Trophoblast cell (in vitro differentiated cells and primary cell): ENCODE measurements at regions not wholly inside any gene's neighbourhood (a gene's known extent, or its start where the extent isn't known, plus 50 kb on each side); places are given as distances from the start of the nearest gene placed in this dataset.

ENCODE experiments used
- DNase-seq, 2 donors: peaks; one replicate each; pipeline ENCODE4 v3.0.0-alpha.2; 2016
- H2AFZ ChIP-seq: 2 replicates; pipeline ENCODE4 v1.6.1; 2013; ENCODE audit warnings: low read length, moderate library complexity, mild to moderate bottlenecking; ENCODE audit not compliant: insufficient read depth, poor library complexity
- H2AK5ac ChIP-seq: 2 replicates; pipeline ENCODE4 v1.6.1; 2013; ENCODE audit warnings: mild to moderate bottlenecking, low read length
- H2BK120ac ChIP-seq: 2 replicates; pipeline ENCODE4 v1.6.1; 2013; ENCODE audit warnings: low read length, mild to moderate bottlenecking, moderate library complexity; ENCODE audit not compliant: insufficient read depth, poor library complexity
- H2BK12ac ChIP-seq: 2 replicates; pipeline ENCODE4 v1.6.1; 2013; ENCODE audit warnings: mild to moderate bottlenecking, low read length, moderate library complexity
- H2BK5ac ChIP-seq: 2 replicates; pipeline ENCODE4 v1.6.1; 2013; ENCODE audit warnings: low read length, low read depth, moderate library complexity, mild to moderate bottlenecking; ENCODE audit not compliant: poor library complexity
- H3K14ac ChIP-seq: 2 replicates; pipeline ENCODE4 v1.6.1; 2013; ENCODE audit warnings: mild to moderate bottlenecking, low read length
- H3K18ac ChIP-seq: 2 replicates; pipeline ENCODE4 v1.6.1; 2013; ENCODE audit warnings: mild to moderate bottlenecking, low read length
- H3K23ac ChIP-seq: 2 replicates; pipeline ENCODE4 v1.6.1; 2013; ENCODE audit warnings: low read length
- H3K27ac ChIP-seq: 2 replicates; pipeline ENCODE4 v1.5.1; 2013; ENCODE audit warnings: low read depth, mild to moderate bottlenecking, inconsistent platforms, low read length, moderate library complexity
- H3K27me3 ChIP-seq: 2 replicates; pipeline ENCODE4 v1.6.1; 2013; ENCODE audit warnings: inconsistent platforms, mild to moderate bottlenecking, low read length, moderate library complexity; ENCODE audit not compliant: insufficient read depth
- H3K36me3 ChIP-seq, 2 experiments: 1 replicate in 1 of 2; 2 replicates in 1 of 2; pipeline ENCODE4 v1.6.1; 2013; ENCODE audit warnings: low read length in 2 of 2, mild to moderate bottlenecking in 2 of 2, moderate library complexity in 1 of 2; ENCODE audit not compliant: insufficient read depth in 2 of 2, control insufficient read depth in 1 of 2
- H3K4ac ChIP-seq: 2 replicates; pipeline ENCODE4 v1.6.1; 2013; ENCODE audit warnings: low read depth, mild to moderate bottlenecking, low read length, moderate library complexity
- H3K4me1 ChIP-seq, 2 experiments: 1 replicate in 1 of 2; 2 replicates in 1 of 2; pipeline ENCODE4 v1.6.1; 2013; ENCODE audit warnings: low read length in 2 of 2, mild to moderate bottlenecking in 2 of 2, moderate library complexity in 1 of 2; ENCODE audit not compliant: insufficient read depth in 2 of 2, control insufficient read depth in 1 of 2
- H3K4me2 ChIP-seq: 2 replicates; pipeline ENCODE4 v1.6.1; 2013; ENCODE audit warnings: inconsistent platforms, mild to moderate bottlenecking, low read length, moderate library complexity
- H3K4me3 ChIP-seq: 2 replicates; pipeline ENCODE4 v1.5.1; 2013; ENCODE audit warnings: mild to moderate bottlenecking, low read depth, low read length, inconsistent platforms
- H3K79me1 ChIP-seq: one replicate; pipeline ENCODE4 v1.6.1; 2013; ENCODE audit warnings: low read length
- H3K79me2 ChIP-seq: 2 replicates; pipeline ENCODE4 v1.6.1; 2013; ENCODE audit warnings: low read length, mild to moderate bottlenecking; ENCODE audit not compliant: control insufficient read depth, insufficient read depth, poor library complexity
- H3K9ac ChIP-seq: 2 replicates; pipeline ENCODE4 v1.6.1; 2013; ENCODE audit warnings: mild to moderate bottlenecking, low read length
- H3K9me3 ChIP-seq: 2 replicates; pipeline ENCODE4 v1.6.1; 2013; ENCODE audit warnings: low read depth, mild to moderate bottlenecking, control low read depth, inconsistent platforms, low read length; ENCODE audit not compliant: insufficient read depth
- H4K12ac ChIP-seq: 2 replicates; pipeline ENCODE4 v1.6.1; 2013; ENCODE audit warnings: low read depth, mild to moderate bottlenecking, low read length, moderate library complexity
- H4K8ac ChIP-seq: 2 replicates; pipeline ENCODE4 v1.6.1; 2013; ENCODE audit warnings: low read depth, mild to moderate bottlenecking, low read length, moderate library complexity
- H4K91ac ChIP-seq: one replicate; pipeline ENCODE4 v1.6.1; 2013; ENCODE audit warnings: low read depth, mild to moderate bottlenecking, low read length, moderate library complexity
- WGBS: extraction: QIAGEN DNeasy Blood & Tissue Kit; methylation state at CpG from one replicate; pipeline ENCODE4 v1.1.7; 2013; ENCODE audit warnings: missing lambda C conversion rate; ENCODE audit not compliant: insufficient read length, insufficient coverage; ENCODE audit errors: extremely low coverage; 5-methylcytosine and 5-hydroxymethylcytosine counted together

DNA sequence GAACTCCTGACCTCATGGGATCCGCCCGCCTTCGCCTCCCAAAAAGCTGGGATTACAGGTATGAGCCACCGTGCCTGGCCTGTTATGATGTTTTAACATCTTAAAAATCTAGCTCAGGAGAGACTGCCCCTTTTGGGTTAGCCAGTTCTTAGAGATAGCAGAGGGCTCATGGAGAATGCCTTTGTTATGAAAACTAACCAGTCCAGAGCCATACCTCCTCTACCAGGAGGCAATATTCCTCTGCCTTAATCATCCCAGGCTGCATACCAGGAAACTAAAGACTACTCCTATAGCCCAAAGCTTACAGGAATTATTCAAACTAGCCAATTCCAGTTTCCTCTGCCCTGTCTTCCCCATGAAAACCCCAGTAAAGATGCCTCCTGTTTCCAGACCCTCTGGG, 96.0 kb upstream of the MDM1 start:
- Histone ChIP-seq H2AFZ (no peak overlapping the region), H4K12ac (no peak overlapping the region), H3K27me3 (no peaks in the 10 kb centered on the region), H3K4ac (no peak overlapping the region), H3K9ac (no peak overlapping the region), H3K9me3 (peaks cover 2% of the 10 kb centered on the region), H4K91ac (no peak overlapping the region), H3K27ac (no peak overlapping the region), H2BK5ac (no peak overlapping the region), H4K8ac (no peak overlapping the region), H3K79me2 (no peaks in the 10 kb centered on the region), H3K4me1 (peaks cover 0 to 3% of the 10 kb centered on the region in 2 experiments), H2AK5ac (no peak overlapping the region), H3K14ac (no peak overlapping the region), H2BK12ac (peak overlapping the region; percentile 35), H3K18ac (no peak overlapping the region), H3K36me3 (no peaks in the 10 kb centered on the region), H3K4me3 (no peak overlapping the region), H3K4me2 (no peak overlapping the region), H3K23ac (no peak overlapping the region), H2BK120ac (no peak overlapping the region), H3K79me1 (no peaks in the 10 kb centered on the region)
- peak; percentile 87 to 92 for DNase-seq
- WGBS = no CpG with 5 or more reads among the region's 4 CpGs

- DNase-seq = peak in 1 of 2 donors; percentile 14
- Histone ChIP-seq H2BK120ac (no peak overlapping the region), H3K4me3 (no peak overlapping the region), H3K9ac (no peak overlapping the region), H4K12ac (no peak overlapping the region), H3K18ac (no peak overlapping the region), H3K4me2 (no peak overlapping the region), H2BK5ac (no peak overlapping the region), H3K14ac (no peak overlapping the region), H3K27ac (no peak overlapping the region), H2BK12ac (no peak overlapping the region), H2AK5ac (no peak overlapping the region), H3K4ac (no peak overlapping the region), H3K9me3 (peaks cover 2% of the 10 kb centered on the region), H3K36me3 (no peaks in the 10 kb centered on the region), H3K23ac (no peak overlapping the region), H3K4me1 (peaks cover 0 to 3% of the 10 kb centered on the region in 2 experiments), H3K27me3 (no peaks in the 10 kb centered on the region), H3K79me1 (no peaks in the 10 kb centered on the region), H4K91ac (no peak overlapping the region), H4K8ac (no peak overlapping the region), H2AFZ (no peak overlapping the region), H3K79me2 (no peaks in the 10 kb centered on the region)
- no CpG with 5 or more reads among the region's 6 CpGs for WGBS
Measured at GRCh38 chr12:68428724-68429501, 96.8 kb upstream of the MDM1 start.

DNA sequence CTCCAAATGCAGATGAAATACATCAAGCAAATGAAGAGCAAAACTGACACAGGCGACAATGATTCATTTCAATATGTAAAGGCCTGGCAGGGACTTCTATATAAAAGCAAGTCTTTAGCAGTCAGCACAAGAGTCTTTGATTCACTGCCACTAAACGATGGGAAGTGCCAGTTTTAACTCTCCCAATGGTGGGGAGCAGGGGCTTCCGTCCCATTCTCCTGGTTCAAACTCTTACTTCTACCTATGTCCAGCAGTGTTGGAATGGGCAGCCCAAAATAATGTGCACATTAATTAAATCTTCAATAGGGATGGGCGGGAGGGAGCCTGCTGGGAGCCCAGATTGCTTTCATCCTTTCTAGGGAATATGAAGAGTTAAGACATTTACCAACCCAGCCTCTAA, 97.5 kb upstream of the MDM1 start:
- no peak overlapping the region for H4K8ac ChIP-seq
- H3K14ac ChIP-seq = no peak overlapping the region
- no peaks in the 10 kb centered on the region for H3K79me2 ChIP-seq
- no peak overlapping the region for H2AFZ ChIP-seq
- no peak overlapping the region for H3K23ac ChIP-seq
- no peak overlapping the region for H4K12ac ChIP-seq
- H3K4me1 ChIP-seq = peaks cover 0 to 3% of the 10 kb centered on the region in 2 experiments
- H2BK5ac ChIP-seq = no peak overlapping the region
- peaks cover 2% of the 10 kb centered on the region for H3K9me3 ChIP-seq
- no peak overlapping the region for H3K9ac ChIP-seq
- H3K36me3 ChIP-seq = peaks cover 0 to 2% of the 10 kb centered on the region in 2 experiments
- WGBS = no CpG with 5 or more reads among the region's 4 CpGs
- no peak overlapping the region for H4K91ac ChIP-seq
- no peak overlapping the region for H3K27ac ChIP-seq
- no peak overlapping the region for H2BK12ac ChIP-seq
- no peaks in the 10 kb centered on the region for H3K27me3 ChIP-seq
- no peak overlapping the region for H3K4me3 ChIP-seq
- H3K4ac ChIP-seq = no peak overlapping the region
- no peak overlapping the region for H3K18ac ChIP-seq
- H3K79me1 ChIP-seq = no peaks in the 10 kb centered on the region
- no peak for DNase-seq
- H2AK5ac ChIP-seq = no peak overlapping the region
- H3K4me2 ChIP-seq = no peak overlapping the region
- H2BK120ac ChIP-seq = no peak overlapping the region

- no peak overlapping the region for H4K91ac ChIP-seq
- no peak overlapping the region for H3K9ac ChIP-seq
- no peak overlapping the region for H3K4me3 ChIP-seq
- H4K12ac ChIP-seq = no peak overlapping the region
- no peak overlapping the region for H2AK5ac ChIP-seq
- H3K4ac ChIP-seq = no peak overlapping the region
- H3K9me3 ChIP-seq = peaks cover under 1% of the 10 kb centered on the region
- H2BK12ac ChIP-seq = no peak overlapping the region
- no peak overlapping the region for H2BK120ac ChIP-seq
- H3K4me2 ChIP-seq = no peak overlapping the region
- no peak overlapping the region for H3K23ac ChIP-seq
- no peak overlapping the region for H2AFZ ChIP-seq
- no peaks in the 10 kb centered on the region for H3K79me2 ChIP-seq
- DNase-seq = no peak
- H3K4me1 ChIP-seq = peaks cover 0 to 3% of the 10 kb centered on the region in 2 experiments
- no peak overlapping the region for H3K18ac ChIP-seq
- no peak overlapping the region for H4K8ac ChIP-seq
- no peaks in the 10 kb centered on the region for H3K79me1 ChIP-seq
- no peak overlapping the region for H3K14ac ChIP-seq
- WGBS = no CpG with 5 or more reads among the region's 6 CpGs
- H3K27me3 ChIP-seq = no peaks in the 10 kb centered on the region
- no peak overlapping the region for H3K27ac ChIP-seq
- no peak overlapping the region for H2BK5ac ChIP-seq
- peaks cover 0 to 2% of the 10 kb centered on the region in 2 experiments for H3K36me3 ChIP-seq
Measured at GRCh38 chr12:68431786-68432185, 99.6 kb upstream of the MDM1 start.
